ENCODE measurements at regions not wholly inside any gene's neighbourhood (a gene's known extent, or its start where the extent isn't known, plus 50 kb on each side); places are given as distances from the start of the nearest gene placed in this dataset.

DNA sequence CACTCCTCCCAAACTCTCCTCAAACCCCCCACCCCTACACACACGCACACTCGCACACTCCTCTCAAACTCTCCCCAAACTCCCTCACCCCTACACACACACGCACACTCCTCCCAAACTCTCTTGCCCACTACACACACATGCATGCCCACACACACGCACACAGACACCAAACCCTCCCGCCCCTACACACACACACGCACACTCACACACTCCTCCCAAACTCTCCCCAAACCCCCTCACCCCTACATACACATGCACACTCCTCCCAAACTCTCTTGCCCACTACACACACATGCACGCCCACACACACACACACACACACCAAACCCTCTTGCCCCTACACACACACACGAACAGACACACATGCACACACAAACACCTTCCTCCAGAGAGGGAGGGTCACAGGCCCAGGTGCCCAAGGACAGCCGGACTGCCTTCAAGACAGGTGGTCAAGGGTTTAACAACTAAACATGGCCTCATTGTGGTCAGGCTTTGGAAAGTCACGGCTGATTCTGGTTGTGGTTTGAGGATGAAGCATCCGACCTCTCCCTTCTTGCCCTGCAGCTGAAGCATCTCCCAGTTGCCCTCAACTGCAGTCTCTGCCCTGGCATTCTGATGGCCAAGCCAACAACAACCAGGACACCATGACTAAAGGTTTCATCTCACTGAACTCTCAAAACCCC, 72.3 kb upstream of the SNTG2 start:
- Histone ChIP-seq H3K4me3 (no peak overlapping the region), H3K36me3 (no peaks in the 10 kb centered on the region), H3K9me3 (no peaks in the 10 kb centered on the region), H3K27me3 (no peaks in the 10 kb centered on the region), H3K4me1 (no peaks in the 10 kb centered on the region), H3K27ac (no peak overlapping the region)
- TF ChIP-seq, protein P1, sequence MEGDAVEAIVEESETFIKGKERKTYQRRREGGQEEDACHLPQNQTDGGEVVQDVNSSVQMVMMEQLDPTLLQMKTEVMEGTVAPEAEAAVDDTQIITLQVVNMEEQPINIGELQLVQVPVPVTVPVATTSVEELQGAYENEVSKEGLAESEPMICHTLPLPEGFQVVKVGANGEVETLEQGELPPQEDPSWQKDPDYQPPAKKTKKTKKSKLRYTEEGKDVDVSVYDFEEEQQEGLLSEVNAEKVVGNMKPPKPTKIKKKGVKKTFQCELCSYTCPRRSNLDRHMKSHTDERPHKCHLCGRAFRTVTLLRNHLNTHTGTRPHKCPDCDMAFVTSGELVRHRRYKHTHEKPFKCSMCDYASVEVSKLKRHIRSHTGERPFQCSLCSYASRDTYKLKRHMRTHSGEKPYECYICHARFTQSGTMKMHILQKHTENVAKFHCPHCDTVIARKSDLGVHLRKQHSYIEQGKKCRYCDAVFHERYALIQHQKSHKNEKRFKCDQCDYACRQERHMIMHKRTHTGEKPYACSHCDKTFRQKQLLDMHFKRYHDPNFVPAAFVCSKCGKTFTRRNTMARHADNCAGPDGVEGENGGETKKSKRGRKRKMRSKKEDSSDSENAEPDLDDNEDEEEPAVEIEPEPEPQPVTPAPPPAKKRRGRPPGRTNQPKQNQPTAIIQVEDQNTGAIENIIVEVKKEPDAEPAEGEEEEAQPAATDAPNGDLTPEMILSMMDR (IDR thresholded peaks at IDR 0.05): no peak
- no peak for TF ChIP-seq POLR2A (IDR thresholded peaks at IDR 0.05)
- intact Hi-C loops (cut with DNase I; ENCODE audit: low total_unique reads): no loop called here
- DNase-seq: no peak

DNA sequence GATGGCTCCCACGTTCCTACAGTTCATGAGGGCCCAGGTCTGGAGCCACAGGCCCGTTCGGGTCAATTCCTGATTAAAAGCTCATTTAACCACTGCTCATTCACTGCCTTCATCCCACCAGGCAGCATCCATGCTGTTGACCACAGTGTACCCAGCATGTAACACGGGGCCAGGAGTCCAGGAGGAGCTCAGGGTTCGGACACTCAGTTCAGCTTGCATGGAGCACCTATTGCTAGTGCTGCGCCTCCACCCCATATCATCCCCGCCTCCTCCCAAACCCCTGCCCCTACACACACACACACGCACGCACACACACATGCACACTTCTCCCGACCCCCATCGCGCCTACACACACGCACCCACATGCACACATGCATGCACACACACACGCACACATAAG, 72.9 kb upstream of the SNTG2 start:
- no peak overlapping the region for H3K27ac ChIP-seq
- H3K4me3 ChIP-seq: no peak overlapping the region
- H3K27me3 ChIP-seq: no peaks in the 10 kb centered on the region
- H3K9me3 ChIP-seq: no peaks in the 10 kb centered on the region
- no peak for DNase-seq
- intact Hi-C loops (cut with DNase I; ENCODE audit: low total_unique reads): no loop called here
- TF ChIP-seq, protein P1 (IDR thresholded peaks at IDR 0.05): no peak
- no peak for TF ChIP-seq POLR2A (IDR thresholded peaks at IDR 0.05)
- H3K4me1 ChIP-seq: no peaks in the 10 kb centered on the region
- H3K36me3 ChIP-seq: no peaks in the 10 kb centered on the region

DNA sequence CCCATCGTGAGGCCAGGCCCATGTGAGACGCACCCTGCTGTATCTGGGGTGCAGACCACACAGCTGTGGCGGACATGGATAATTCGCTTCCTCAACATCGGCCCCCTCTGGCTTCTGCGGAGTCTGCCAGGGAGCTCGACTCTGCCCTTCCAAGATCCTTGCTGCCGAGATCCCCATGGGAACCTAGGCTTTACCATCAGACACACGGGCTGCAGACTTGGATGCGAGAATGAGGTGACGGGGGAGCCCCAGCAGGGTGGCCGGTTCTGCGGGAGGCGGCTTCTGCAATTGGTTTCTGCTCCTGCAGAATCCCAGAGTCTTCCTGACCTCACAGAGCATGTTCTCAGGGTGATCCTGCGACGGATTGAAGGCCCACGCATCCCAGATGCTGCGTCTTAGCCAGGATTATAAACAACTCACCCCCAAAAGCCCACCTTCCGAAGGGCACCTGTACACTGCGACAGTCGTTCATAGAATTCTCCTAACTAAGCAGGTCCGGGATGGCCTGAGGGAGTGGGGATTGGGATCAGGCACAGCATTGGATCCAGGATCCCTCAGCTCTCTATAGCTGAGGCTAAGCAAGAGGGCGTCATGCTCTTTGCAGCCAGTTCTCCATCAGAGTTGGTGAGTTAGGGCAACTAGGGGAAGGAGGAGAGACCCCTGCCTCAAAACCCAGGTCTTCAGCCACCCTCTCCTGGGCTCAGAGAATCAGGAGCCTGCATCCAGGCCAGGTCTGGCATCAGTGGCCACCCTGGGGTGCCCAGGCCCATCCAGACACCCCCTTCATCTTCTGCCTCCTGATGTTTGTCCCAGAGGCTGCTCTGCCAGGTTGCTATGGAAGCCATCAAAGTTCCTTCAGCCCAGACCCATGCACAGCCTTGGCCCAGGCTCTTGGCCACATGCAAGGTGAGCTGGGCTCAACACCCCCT, 74.7 kb upstream of the SNTG2 start:
- intact Hi-C loops (cut with DNase I; ENCODE audit: low total_unique reads): no loop called here
- TF ChIP-seq, protein P1 (IDR thresholded peaks at IDR 0.05): no peak
- no peak for TF ChIP-seq POLR2A (IDR thresholded peaks at IDR 0.05)
- Histone ChIP-seq H3K4me3 (no peak overlapping the region), H3K9me3 (no peaks in the 10 kb centered on the region), H3K27ac (no peak overlapping the region), H3K27me3 (no peaks in the 10 kb centered on the region), H3K4me1 (no peaks in the 10 kb centered on the region), H3K36me3 (no peaks in the 10 kb centered on the region)
- no peak for DNase-seq

DNA sequence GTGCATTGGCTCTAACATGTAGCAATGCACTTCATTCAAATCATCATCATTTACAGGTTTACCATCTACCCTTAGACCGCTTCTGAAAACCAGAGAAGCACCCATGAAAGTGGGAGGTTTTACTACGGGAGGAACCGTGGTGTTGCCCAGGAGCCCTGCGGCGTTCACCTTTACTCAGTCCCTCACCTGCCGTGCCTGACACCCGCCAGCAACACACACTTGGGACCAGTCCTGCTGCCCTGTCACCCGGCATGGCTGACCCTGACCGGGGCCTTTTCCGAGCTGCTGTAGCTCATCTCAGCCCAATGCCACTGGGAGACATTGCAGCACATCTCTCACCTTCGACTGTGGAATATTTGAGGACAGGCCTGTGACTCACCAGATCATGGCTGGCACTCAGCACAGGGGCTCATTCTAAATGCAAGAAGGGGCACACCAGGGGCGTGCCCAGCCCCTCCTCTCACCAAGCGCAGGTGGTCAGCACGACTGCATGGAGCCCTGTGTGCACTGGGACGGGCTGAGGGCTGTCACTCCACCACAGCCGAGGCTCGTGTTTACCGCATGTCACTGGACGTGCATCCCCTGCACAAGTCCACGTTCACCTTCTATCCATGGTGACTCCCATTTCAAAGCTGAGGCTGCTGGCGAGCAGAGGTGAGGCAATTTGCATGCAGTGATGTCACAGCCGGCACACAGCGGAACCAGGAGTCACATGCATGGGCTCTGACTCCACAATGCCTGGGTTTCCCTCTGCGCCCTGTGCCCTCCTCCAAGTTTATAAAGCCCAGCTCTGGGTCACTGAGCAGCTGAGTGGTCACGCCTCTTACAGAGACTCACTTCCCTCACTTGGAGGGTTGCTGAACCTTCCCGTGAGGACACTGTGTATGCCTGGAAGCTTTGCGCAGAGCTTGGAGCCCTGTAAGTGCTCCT, 76.7 kb upstream of the SNTG2 start:
- no peak for DNase-seq
- intact Hi-C loops (cut with DNase I; ENCODE audit: low total_unique reads): no loop called here
- TF ChIP-seq POLR2A (IDR thresholded peaks at IDR 0.05): no peak
- TF ChIP-seq, protein P1 (IDR thresholded peaks at IDR 0.05): no peak

More for the DNA sequence above, 76.7 kb upstream of the SNTG2 start:
- no peaks in the 10 kb centered on the region for H3K36me3 ChIP-seq
- no peak overlapping the region for H3K27ac ChIP-seq
- no peaks in the 10 kb centered on the region for H3K4me1 ChIP-seq
- H3K27me3 ChIP-seq: peaks cover 0 to 10% of the 10 kb centered on the region in 2 donors
- H3K4me3 ChIP-seq: no peak overlapping the region
- no peaks in the 10 kb centered on the region for H3K9me3 ChIP-seq
